Mesendoderm (in vitro differentiated cells): ENCODE measurements at regions not wholly inside any gene's neighbourhood (a gene's known extent, or its start where the extent isn't known, plus 50 kb on each side); places are given as distances from the start of the nearest gene placed in this dataset.
A peak's percentile ranks its signal among the peaks of the same experiment; 100 is the strongest.

Experiments used
- DNase-seq: peaks from one replicate; pipeline ENCODE4 v3.0.0; 2013
- H2AK5ac ChIP-seq: 2 replicates; pipeline ENCODE4 v1.6.1; 2013; ENCODE audit warnings: low read length, inconsistent platforms
- H2BK120ac ChIP-seq: 2 replicates; pipeline ENCODE4 v1.6.1; 2013; ENCODE audit warnings: low read depth, mild to moderate bottlenecking, low read length, moderate library complexity, mixed read lengths
- H2BK15ac ChIP-seq: replicated peaks from 2 replicates; pipeline ENCODE4 v1.6.1; 2013; ENCODE audit warnings: low read depth, mild to moderate bottlenecking, moderate library complexity
- H2BK5ac ChIP-seq: 2 replicates; pipeline ENCODE4 v1.6.1; 2013; ENCODE audit warnings: low read length, inconsistent platforms
- H3K18ac ChIP-seq: 2 replicates; pipeline ENCODE4 v1.6.1; 2013; ENCODE audit warnings: mild to moderate bottlenecking, low read length, mixed read lengths
- H3K23ac ChIP-seq: one replicate; pipeline ENCODE4 v1.6.1; 2013; ENCODE audit warnings: low read length
- H3K27ac ChIP-seq: 2 replicates; pipeline ENCODE4 v1.5.1; 2013; ENCODE audit warnings: low read depth, mild to moderate bottlenecking, inconsistent platforms, low read length, moderate library complexity
- H3K27me3 ChIP-seq: 2 replicates; pipeline ENCODE4 v1.6.1; 2013; ENCODE audit warnings: low read length, control low read depth, mild to moderate bottlenecking, inconsistent platforms; ENCODE audit not compliant: insufficient read depth, poor library complexity
- H3K36me3 ChIP-seq: 2 replicates; pipeline ENCODE4 v1.6.1; 2013; ENCODE audit warnings: low read length, inconsistent platforms; ENCODE audit not compliant: control insufficient read depth, insufficient read depth
- H3K4ac ChIP-seq: one replicate; pipeline ENCODE4 v1.6.1; 2013; ENCODE audit warnings: low read depth, mild to moderate bottlenecking, low read length, moderate library complexity
- H3K4me1 ChIP-seq: 2 replicates; pipeline ENCODE4 v1.6.1; 2013; ENCODE audit warnings: low read depth, low read length, inconsistent platforms; ENCODE audit not compliant: control insufficient read depth
- H3K4me2 ChIP-seq: 2 replicates; pipeline ENCODE4 v1.6.1; 2013; ENCODE audit warnings: low read length
- H3K4me3 ChIP-seq: 2 replicates; pipeline ENCODE4 v1.5.1; 2013; ENCODE audit warnings: mild to moderate bottlenecking, low read length
- H3K56ac ChIP-seq: one replicate; pipeline ENCODE4 v1.6.1; 2013; ENCODE audit warnings: low read length
- H3K79me1 ChIP-seq: 2 replicates; pipeline ENCODE4 v1.6.1; 2013; ENCODE audit warnings: low read length, inconsistent platforms
- H3K79me2 ChIP-seq: 2 replicates; pipeline ENCODE4 v1.6.1; 2013; ENCODE audit warnings: mild to moderate bottlenecking, low read length; ENCODE audit not compliant: control insufficient read depth, insufficient read depth
- H3K9ac ChIP-seq: 2 replicates; pipeline ENCODE4 v1.6.1; 2013; ENCODE audit warnings: low read length, inconsistent platforms
- H4K5ac ChIP-seq: one replicate; pipeline ENCODE4 v1.6.1; 2013; ENCODE audit warnings: low read length
- H4K8ac ChIP-seq: one replicate; pipeline ENCODE4 v1.6.1; 2013; ENCODE audit warnings: low read depth, mild to moderate bottlenecking, control low read depth, low read length, moderate library complexity
- WGBS: extraction: QIAGEN DNeasy Blood & Tissue Kit; methylation state at CpG from one replicate; pipeline ENCODE4 v1.1.7; 2013; ENCODE audit warnings: low lambda C conversion rate, missing lambda C conversion rate; ENCODE audit not compliant: insufficient coverage; ENCODE audit errors: extremely low coverage; 5-methylcytosine and 5-hydroxymethylcytosine counted together

GRCh38 chr2:204452464-204453023, 92.7 kb upstream of the PARD3B start:
- DNase-seq: peak; percentile 91
- Histone ChIP-seq H3K4me1 (no peaks in the 10 kb centered on the region), H3K4me2 (no peak overlapping the region), H2BK120ac (no peak overlapping the region), H4K5ac (no peak overlapping the region), H3K27me3 (no peaks in the 10 kb centered on the region), H4K8ac (no peak overlapping the region), H3K79me1 (no peaks in the 10 kb centered on the region), H2BK5ac (no peak overlapping the region), H3K9ac (no peak overlapping the region), H3K79me2 (no peaks in the 10 kb centered on the region), H3K56ac (no peak overlapping the region), H3K18ac (peak overlapping the region; percentile 23), H3K4ac (no peak overlapping the region), H3K27ac (no peak overlapping the region), H3K23ac (no peak overlapping the region), H2AK5ac (no peak overlapping the region), H3K36me3 (no peaks in the 10 kb centered on the region), H3K4me3 (no peak overlapping the region), H2BK15ac (no peak overlapping the region)
- no CpG with 5 or more reads among the region's 7 CpGs for WGBS

- DNase-seq: peak; percentile 53
- WGBS: no CpG with 5 or more reads among the region's 7 CpGs
- peak overlapping the region; percentile 39 for H3K56ac ChIP-seq
- no peak overlapping the region for H4K5ac ChIP-seq
- H3K4me3 ChIP-seq: no peak overlapping the region
- H3K4me1 ChIP-seq: no peaks in the 10 kb centered on the region
- no peak overlapping the region for H3K4ac ChIP-seq
- no peak overlapping the region for H2AK5ac ChIP-seq
- no peak overlapping the region for H3K27ac ChIP-seq
- no peaks in the 10 kb centered on the region for H3K27me3 ChIP-seq
- no peak overlapping the region for H3K4me2 ChIP-seq
- H3K18ac ChIP-seq: no peak overlapping the region
- H2BK120ac ChIP-seq: no peak overlapping the region
- no peak overlapping the region for H2BK5ac ChIP-seq
- H3K36me3 ChIP-seq: no peaks in the 10 kb centered on the region
- H4K8ac ChIP-seq: peak overlapping the region; percentile 83
- no peak overlapping the region for H3K9ac ChIP-seq
- H3K79me1 ChIP-seq: no peaks in the 10 kb centered on the region
- no peak overlapping the region for H3K23ac ChIP-seq
- H2BK15ac ChIP-seq: no peak overlapping the region
- H3K79me2 ChIP-seq: no peaks in the 10 kb centered on the region
Observed at GRCh38 chr2:204453730-204454167, 91.5 kb upstream of the PARD3B start.

DNA sequence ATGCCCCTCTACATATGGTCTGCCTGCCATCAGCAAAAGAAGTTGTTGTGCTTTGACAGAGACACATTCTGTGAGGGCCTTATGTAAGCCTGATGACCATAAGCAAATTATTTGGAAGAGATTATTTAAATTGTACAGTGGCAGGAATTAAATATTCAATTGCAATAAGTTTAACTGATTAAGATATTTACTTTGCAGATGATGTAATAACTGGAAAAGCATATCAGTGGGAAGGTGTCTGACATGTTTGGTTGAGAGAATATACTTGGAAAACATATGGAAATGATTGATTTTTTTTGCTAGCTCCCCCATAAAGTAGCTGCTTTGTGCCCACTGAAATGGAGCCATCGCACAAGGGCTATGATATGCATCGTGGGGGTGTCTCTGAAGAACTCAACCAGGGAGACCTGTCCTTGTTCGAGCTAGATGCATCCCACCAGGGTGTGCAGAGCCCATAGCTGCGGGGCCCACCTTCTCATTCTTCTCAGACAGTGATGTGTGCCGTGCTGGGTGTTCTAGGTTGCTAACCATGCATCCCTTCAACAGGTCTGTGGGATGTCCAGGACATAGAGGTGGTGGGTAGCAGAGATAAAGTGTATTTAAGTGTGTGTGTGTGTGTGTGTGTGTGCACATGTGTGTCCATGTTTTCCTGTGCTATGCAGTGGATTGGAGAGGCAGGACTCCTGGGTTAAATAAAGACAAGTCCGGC, 90.4 kb upstream of the PARD3B start:
- no peaks in the 10 kb centered on the region for H3K79me2 ChIP-seq
- no peak overlapping the region for H3K56ac ChIP-seq
- H3K4me2 ChIP-seq: no peak overlapping the region
- no peak overlapping the region for H2AK5ac ChIP-seq
- no peak overlapping the region for H2BK120ac ChIP-seq
- H3K4me1 ChIP-seq: no peaks in the 10 kb centered on the region
- no peaks in the 10 kb centered on the region for H3K79me1 ChIP-seq
- H4K5ac ChIP-seq: no peak overlapping the region
- H3K4me3 ChIP-seq: no peak overlapping the region
- H3K4ac ChIP-seq: no peak overlapping the region
- H3K9ac ChIP-seq: no peak overlapping the region
- H3K27ac ChIP-seq: no peak overlapping the region
- H3K23ac ChIP-seq: no peak overlapping the region
- no peak for DNase-seq
- H3K36me3 ChIP-seq: no peaks in the 10 kb centered on the region
- H2BK15ac ChIP-seq: no peak overlapping the region
- no CpG with 5 or more reads among the region's 6 CpGs for WGBS
- H3K27me3 ChIP-seq: no peaks in the 10 kb centered on the region
- no peak overlapping the region for H4K8ac ChIP-seq
- H2BK5ac ChIP-seq: no peak overlapping the region
- no peak overlapping the region for H3K18ac ChIP-seq

- Histone ChIP-seq H3K4ac (no peak overlapping the region), H3K79me1 (no peaks in the 10 kb centered on the region), H3K4me2 (no peak overlapping the region), H4K8ac (no peak overlapping the region), H3K27ac (no peak overlapping the region), H3K18ac (no peak overlapping the region), H3K9ac (no peak overlapping the region), H2BK5ac (no peak overlapping the region), H3K4me1 (no peaks in the 10 kb centered on the region), H3K23ac (no peak overlapping the region), H3K36me3 (no peaks in the 10 kb centered on the region), H2BK120ac (no peak overlapping the region), H2BK15ac (no peak overlapping the region), H4K5ac (no peak overlapping the region), H3K56ac (no peak overlapping the region), H3K79me2 (no peaks in the 10 kb centered on the region), H3K27me3 (no peaks in the 10 kb centered on the region), H2AK5ac (no peak overlapping the region), H3K4me3 (no peak overlapping the region)
- WGBS: no CpG with 5 or more reads among the region's 4 CpGs
- DNase-seq: no peak
Observed at GRCh38 chr2:204468746-204469429, 76.4 kb upstream of the PARD3B start.

- H3K4me2 ChIP-seq: no peak overlapping the region
- H3K4me1 ChIP-seq: no peaks in the 10 kb centered on the region
- H2BK15ac ChIP-seq: no peak overlapping the region
- no peaks in the 10 kb centered on the region for H3K79me2 ChIP-seq
- no peaks in the 10 kb centered on the region for H3K27me3 ChIP-seq
- no peak overlapping the region for H3K23ac ChIP-seq
- DNase-seq: no peak
- H3K27ac ChIP-seq: no peak overlapping the region
- H3K79me1 ChIP-seq: no peaks in the 10 kb centered on the region
- no peak overlapping the region for H2BK5ac ChIP-seq
- no peak overlapping the region for H3K18ac ChIP-seq
- no CpG with 5 or more reads among the region's 4 CpGs for WGBS
- H3K36me3 ChIP-seq: no peaks in the 10 kb centered on the region
- H3K4me3 ChIP-seq: no peak overlapping the region
- no peak overlapping the region for H2AK5ac ChIP-seq
- H4K8ac ChIP-seq: no peak overlapping the region
- H4K5ac ChIP-seq: no peak overlapping the region
- no peak overlapping the region for H3K4ac ChIP-seq
- no peak overlapping the region for H3K9ac ChIP-seq
- no peak overlapping the region for H3K56ac ChIP-seq
- H2BK120ac ChIP-seq: no peak overlapping the region
Observed at GRCh38 chr2:204470178-204470620, 75.1 kb upstream of the PARD3B start.
